HG03432 (cell line): ENCODE measurements at regions not wholly inside any gene's neighbourhood (a gene's known extent, or its start where the extent isn't known, plus 50 kb on each side); places are given as distances from the start of the nearest gene placed in this dataset.

Experiments used
- ATAC-seq: cut with Tn5 transposase; IDR thresholded peaks from one replicate; pipeline ENCODE4 v1.9.1; 2021; ENCODE audit warnings: mild to moderate bottlenecking, moderate library complexity; ENCODE audit not compliant: unreplicated experiment

DNA sequence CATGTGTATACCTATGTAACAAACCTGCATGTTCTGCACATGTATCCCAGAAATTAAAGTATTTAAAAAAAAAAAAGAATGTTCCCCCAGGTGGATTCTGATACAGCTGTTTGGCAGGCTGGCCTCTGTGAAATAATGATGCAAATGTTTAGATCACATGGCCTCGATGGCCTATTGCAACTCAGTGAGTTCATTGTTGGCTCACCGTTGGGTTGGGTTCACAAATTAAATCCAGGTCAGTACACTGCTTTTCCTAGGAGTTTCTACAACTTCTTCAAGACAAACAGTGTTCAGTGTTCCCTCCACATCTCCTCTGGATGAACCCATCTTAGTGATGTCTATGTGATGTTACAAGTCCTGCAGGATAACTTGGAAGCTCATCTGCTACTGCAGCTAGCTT lies 58.3 kb upstream of the STXBP6 start:
- ATAC-seq, result no peak

DNA sequence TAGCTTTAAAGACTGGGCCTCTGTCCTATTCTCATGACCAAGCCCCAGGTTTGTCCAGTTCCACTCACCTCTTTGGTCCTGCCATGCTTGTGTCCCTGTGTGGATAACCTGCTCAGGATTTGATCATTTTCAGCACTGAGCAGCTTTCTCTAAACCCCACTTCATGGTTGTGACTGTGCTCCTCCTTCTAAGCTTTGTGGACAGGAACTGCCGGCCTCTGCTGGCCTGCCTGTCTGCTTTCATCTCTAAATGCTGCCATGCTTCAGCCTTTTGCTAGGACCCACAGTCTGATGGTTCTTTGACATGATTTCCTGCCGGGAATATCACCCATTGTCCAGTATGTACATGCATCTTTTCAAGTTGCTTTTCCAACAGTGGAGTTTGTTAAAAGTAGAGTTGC lies 53.9 kb upstream of the STXBP6 start:
- ATAC-seq, result no peak

DNA sequence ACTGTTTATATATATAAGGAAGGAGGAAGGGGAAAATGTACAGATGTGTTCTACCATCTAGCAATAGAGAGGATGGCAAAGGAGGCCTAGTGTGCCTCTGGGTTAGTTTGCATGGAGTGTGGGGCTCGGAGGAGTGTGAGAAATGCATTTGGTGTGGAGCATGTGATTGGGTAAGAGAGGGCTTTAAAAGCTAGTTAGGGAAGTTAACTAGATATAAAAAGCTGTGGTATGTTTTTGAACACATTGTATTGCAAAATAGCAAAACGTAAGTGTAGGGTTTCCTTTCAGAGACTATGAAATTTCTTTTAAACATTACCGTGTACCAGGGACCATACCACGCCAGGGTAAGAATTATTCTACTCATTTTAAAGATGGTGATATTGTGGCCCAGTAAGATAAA lies 53.3 kb upstream of the STXBP6 start:
- ATAC-seq, result no peak

GRCh38 chr14:25102788-25103187 lies 52.8 kb upstream of the STXBP6 start:
- ATAC-seq, result no peak

DNA sequence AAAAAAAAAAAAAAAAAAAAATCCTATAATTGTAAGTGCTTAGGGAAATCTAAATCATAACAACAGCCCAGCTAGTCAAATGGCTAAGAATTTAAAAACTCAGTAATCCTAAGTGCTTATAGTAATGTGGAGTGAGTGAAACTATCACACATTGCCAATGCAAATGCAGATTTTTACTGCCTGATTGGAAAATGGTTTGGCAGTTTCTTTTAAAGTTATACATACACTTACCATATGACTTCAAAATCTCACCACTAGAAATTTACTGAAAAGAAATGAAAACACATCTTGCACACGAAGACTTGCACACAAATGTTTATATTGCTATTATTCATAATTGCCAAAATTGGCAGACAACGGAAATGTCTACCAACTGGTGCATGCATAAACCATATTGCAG lies 51.3 kb upstream of the STXBP6 start:
- no peak for ATAC-seq
